Retinal pigment epithelial cell (primary cell): ENCODE measurements at regions not wholly inside any gene's neighbourhood (a gene's known extent, or its start where the extent isn't known, plus 50 kb on each side); places are given as distances from the start of the nearest gene placed in this dataset.

Experiments used
- DNase-seq: peaks from one replicate; pipeline ENCODE4 v3.0.0-alpha.2; 2010; ENCODE audit warnings: low read depth
- H3K4me3 ChIP-seq: 2 replicates; pipeline ENCODE4 v1.5.1; 2011; ENCODE audit warnings: mild to moderate bottlenecking, low read length, control low read depth, moderate library complexity
- CTCF ChIP-seq: conservative IDR thresholded peaks from 2 replicates; pipeline ENCODE4 v1.5.1; 2011; ENCODE audit warnings: low read depth, low read length, control low read depth, inconsistent platforms

GRCh38 chr4:14812101-14812500, 190.2 kb upstream of the CPEB2 start:
- TF ChIP-seq CTCF, result no peak
- no peak for DNase-seq
- no peak overlapping the region for H3K4me3 ChIP-seq

GRCh38 chr4:14816623-14817261, 185.5 kb upstream of the CPEB2 start:
- DNase-seq, result no peak
- no peak for TF ChIP-seq CTCF
- H3K4me3 ChIP-seq, result no peak overlapping the region

DNA sequence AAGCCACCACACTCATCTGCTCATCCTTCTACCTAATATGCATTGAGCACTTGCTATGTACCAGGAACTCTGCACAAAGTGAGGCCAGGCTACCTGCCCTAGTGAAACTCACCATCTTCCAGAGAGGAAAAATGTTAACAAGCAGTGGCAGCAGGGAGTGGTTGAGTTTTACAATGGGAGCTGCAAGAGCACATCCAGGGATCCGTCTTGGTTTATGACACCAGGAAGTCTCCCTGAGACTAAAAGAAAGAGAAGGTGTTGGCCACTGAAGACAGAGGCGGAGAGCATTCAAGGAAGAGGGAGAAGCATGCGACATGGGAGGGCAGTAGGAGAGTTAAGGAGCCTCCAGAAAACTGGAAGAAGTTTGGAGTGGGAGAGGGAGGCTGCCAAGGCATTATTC, 178.1 kb upstream of the CPEB2 start:
- H3K4me3 ChIP-seq, result no peak overlapping the region
- TF ChIP-seq CTCF, result no peak
- no peak for DNase-seq

- no peak for DNase-seq
- TF ChIP-seq CTCF, result no peak
- H3K4me3 ChIP-seq, result no peak overlapping the region
Observed at GRCh38 chr4:14827111-14827510, 175.2 kb upstream of the CPEB2 start.

DNA sequence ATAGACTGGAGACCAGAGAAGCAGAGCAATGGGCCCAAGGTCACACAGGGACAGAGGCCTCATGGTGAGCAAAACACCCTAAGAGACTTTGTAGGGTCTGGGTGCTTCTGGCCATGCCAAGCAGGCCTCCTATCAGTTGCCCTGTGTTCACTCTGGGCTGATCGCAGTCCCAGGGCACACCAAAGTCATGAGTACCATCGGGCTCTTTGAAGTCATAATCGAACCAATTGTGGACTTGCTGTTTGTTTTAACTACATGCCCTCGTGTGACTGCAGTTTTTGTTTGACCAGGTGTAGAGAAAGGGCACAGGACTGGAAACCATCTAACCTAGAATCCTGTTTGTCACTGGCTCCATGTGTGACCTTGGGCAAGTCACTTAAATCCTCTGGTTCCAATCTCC, 172.5 kb upstream of the CPEB2 start:
- DNase-seq, result no peak

GRCh38 chr4:14831416-14831815, 170.9 kb upstream of the CPEB2 start:
- DNase-seq, result no peak

More for the DNA sequence above, 172.5 kb upstream of the CPEB2 start:
- no peak for TF ChIP-seq CTCF
- no peak overlapping the region for H3K4me3 ChIP-seq

More at GRCh38 chr4:14831416-14831815, 170.9 kb upstream of the CPEB2 start:
- no peak for TF ChIP-seq CTCF
- no peak overlapping the region for H3K4me3 ChIP-seq
